ENCODE measurements at regions not wholly inside any gene's neighbourhood (a gene's known extent, or its start where the extent isn't known, plus 50 kb on each side); places are given as distances from the start of the nearest gene placed in this dataset.
"Not testable (repeated sequence)": the region's sequence is repeated elsewhere in the genome, so short reads cannot be mapped to it uniquely, and the experiment has no call there.

- Mint-ChIP-seq H3K27ac (no peak overlapping the region), H3K4me1 (peaks cover 0 to 9% (median 0%) of the 10 kb centered on the region in 3 donors), H3K36me3 (no peaks in the 10 kb centered on the region), H3K9me3 (peaks cover 0 to 3% (median 0%) of the 10 kb centered on the region in 5 donors), H3K4me3 (no peak overlapping the region), H3K27me3 (peaks cover 0 to 2% of the 10 kb centered on the region in 2 donors)
- Histone ChIP-seq H3K36me3 (ENCODE audit: insufficient read depth, low read length) (no peaks in the 10 kb centered on the region), H3K27ac (ENCODE audit: low read depth, low read length) (no peak overlapping the region), H3K4me1 (ENCODE audit: insufficient read depth, low read length) (no peaks in the 10 kb centered on the region), H3K27me3 (ENCODE audit: insufficient read depth, low read length, poor library complexity, severe bottlenecking) (no peaks in the 10 kb centered on the region), H3K4me3 (ENCODE audit: low read length) (no peak overlapping the region), H3K9me3 (ENCODE audit: low read length) (no peaks in the 10 kb centered on the region)
- DNase-seq = no peak
- ChIA-PET CTCF (no interaction called here), POLR2A (no interaction called here)
Observed at GRCh38 chr10:44572146-44572545, 187.2 kb upstream of the CXCL12 start.

- no peak for DNase-seq
- H3K27me3 Mint-ChIP-seq = peaks cover 0 to 2% of the 10 kb centered on the region in 2 donors
- peaks cover 0 to 12% (median 0%) of the 10 kb centered on the region in 3 donors for H3K4me1 Mint-ChIP-seq
- Histone ChIP-seq H3K4me3 (ENCODE audit: low read length) (no peak overlapping the region), H3K36me3 (ENCODE audit: insufficient read depth, low read length) (no peaks in the 10 kb centered on the region), H3K4me1 (ENCODE audit: insufficient read depth, low read length) (no peaks in the 10 kb centered on the region), H3K27me3 (ENCODE audit: insufficient read depth, low read length, poor library complexity, severe bottlenecking) (no peaks in the 10 kb centered on the region), H3K27ac (ENCODE audit: low read depth, low read length) (no peak overlapping the region), H3K9me3 (ENCODE audit: low read length) (no peaks in the 10 kb centered on the region)
- no peaks in the 10 kb centered on the region for H3K36me3 Mint-ChIP-seq
- H3K4me3 Mint-ChIP-seq = no peak overlapping the region
- POLR2A ChIA-PET = no interaction called here
- H3K9me3 Mint-ChIP-seq = peaks cover 0 to 3% (median 0%) of the 10 kb centered on the region in 5 donors
- CTCF ChIA-PET = no interaction called here
- peak overlapping the region in 1 of 8 donors; percentile 30 for H3K27ac Mint-ChIP-seq
Observed at GRCh38 chr10:44573821-44574220, 188.9 kb upstream of the CXCL12 start.

GRCh38 chr10:44574596-44575480 lies 189.9 kb upstream of the CXCL12 start:
- POLR2A ChIA-PET = no interaction called here
- Mint-ChIP-seq H3K36me3 (no peaks in the 10 kb centered on the region), H3K4me1 (peaks cover 0 to 12% (median 0%) of the 10 kb centered on the region in 3 donors), H3K27ac (peak overlapping the region in 1 of 8 donors; percentile 10), H3K4me3 (no peak overlapping the region), H3K9me3 (peaks cover 0 to 3% (median 2%) of the 10 kb centered on the region in 5 donors), H3K27me3 (peaks cover 0 to 2% of the 10 kb centered on the region in 2 donors)
- Histone ChIP-seq H3K36me3 (ENCODE audit: insufficient read depth, low read length) (no peaks in the 10 kb centered on the region), H3K27me3 (ENCODE audit: insufficient read depth, low read length, poor library complexity, severe bottlenecking) (no peaks in the 10 kb centered on the region), H3K9me3 (ENCODE audit: low read length) (no peaks in the 10 kb centered on the region), H3K27ac (ENCODE audit: low read depth, low read length) (no peak overlapping the region), H3K4me1 (ENCODE audit: insufficient read depth, low read length) (no peaks in the 10 kb centered on the region), H3K4me3 (ENCODE audit: low read length) (no peak overlapping the region)
- DNase-seq = no peak
- CTCF ChIA-PET = no interaction called here

- no peak overlapping the region for H3K4me3 ChIP-seq (ENCODE audit: low read length)
- no peaks in the 10 kb centered on the region for H3K9me3 ChIP-seq (ENCODE audit: low read length)
- H3K27me3 Mint-ChIP-seq = peaks cover 0 to 2% of the 10 kb centered on the region in 2 donors
- H3K9me3 Mint-ChIP-seq = peaks cover 0 to 3% (median 0%) of the 10 kb centered on the region in 5 donors
- no peak overlapping the region for H3K4me3 Mint-ChIP-seq
- H3K27ac ChIP-seq (ENCODE audit: low read depth, low read length) = no peak overlapping the region
- no peak for DNase-seq
- no peaks in the 10 kb centered on the region for H3K36me3 ChIP-seq (ENCODE audit: insufficient read depth, low read length)
- H3K27me3 ChIP-seq (ENCODE audit: insufficient read depth, low read length, poor library complexity, severe bottlenecking) = no peaks in the 10 kb centered on the region
- POLR2A ChIA-PET = no interaction called here
- peak overlapping the region in 3 of 8 donors; percentile 77 to 93 (median 92) for H3K27ac Mint-ChIP-seq
- no peaks in the 10 kb centered on the region for H3K4me1 ChIP-seq (ENCODE audit: insufficient read depth, low read length)
- CTCF ChIA-PET = no interaction called here
- H3K36me3 Mint-ChIP-seq = no peaks in the 10 kb centered on the region
- H3K4me1 Mint-ChIP-seq = peaks cover 0 to 12% (median 0%) of the 10 kb centered on the region in 3 donors
Observed at GRCh38 chr10:44575601-44576380, 190.9 kb upstream of the CXCL12 start.

GRCh38 chr10:44576702-44577191 lies 191.8 kb upstream of the CXCL12 start:
- Histone ChIP-seq H3K27ac (ENCODE audit: low read depth, low read length) (no peak overlapping the region), H3K4me1 (ENCODE audit: insufficient read depth, low read length) (no peaks in the 10 kb centered on the region), H3K36me3 (ENCODE audit: insufficient read depth, low read length) (no peaks in the 10 kb centered on the region), H3K9me3 (ENCODE audit: low read length) (no peaks in the 10 kb centered on the region), H3K4me3 (ENCODE audit: low read length) (no peak overlapping the region), H3K27me3 (ENCODE audit: insufficient read depth, low read length, poor library complexity, severe bottlenecking) (no peaks in the 10 kb centered on the region)
- no peaks in the 10 kb centered on the region for H3K36me3 Mint-ChIP-seq
- peak overlapping the region in 2 of 7 donors; percentile 17 to 47 for H3K4me3 Mint-ChIP-seq
- no peak for DNase-seq
- H3K27me3 Mint-ChIP-seq = peaks cover 0 to 2% of the 10 kb centered on the region in 2 donors
- peak overlapping the region in 4 of 8 donors; percentile 77 to 93 (median 86) for H3K27ac Mint-ChIP-seq
- peaks cover 0 to 12% (median 0%) of the 10 kb centered on the region in 3 donors for H3K4me1 Mint-ChIP-seq
- peaks cover 0 to 3% (median 0%) of the 10 kb centered on the region in 5 donors for H3K9me3 Mint-ChIP-seq
- CTCF ChIA-PET = no interaction called here
- POLR2A ChIA-PET = no interaction called here

- Mint-ChIP-seq H3K36me3 (no peaks in the 10 kb centered on the region), H3K4me1 (peaks cover 0 to 12% (median 0%) of the 10 kb centered on the region in 3 donors), H3K27ac (peak overlapping the region in 4 of 8 donors; percentile 77 to 93 (median 86)), H3K4me3 (no peak overlapping the region), H3K9me3 (peaks cover 0 to 3% (median 0%) of the 10 kb centered on the region in 5 donors), H3K27me3 (peaks cover 0 to 2% of the 10 kb centered on the region in 2 donors)
- Histone ChIP-seq H3K9me3 (ENCODE audit: low read length) (no peaks in the 10 kb centered on the region), H3K27ac (ENCODE audit: low read depth, low read length) (no peak overlapping the region), H3K4me3 (ENCODE audit: low read length) (no peak overlapping the region), H3K4me1 (ENCODE audit: insufficient read depth, low read length) (no peaks in the 10 kb centered on the region), H3K27me3 (ENCODE audit: insufficient read depth, low read length, poor library complexity, severe bottlenecking) (no peaks in the 10 kb centered on the region), H3K36me3 (ENCODE audit: insufficient read depth, low read length) (no peaks in the 10 kb centered on the region)
- no peak for DNase-seq
- ChIA-PET POLR2A (no interaction called here), CTCF (no interaction called here)
Observed at GRCh38 chr10:44577533-44577932, 192.6 kb upstream of the CXCL12 start.

GRCh38 chr10:44578271-44578670 lies 193.4 kb upstream of the CXCL12 start:
- DNase-seq = no peak
- Mint-ChIP-seq H3K9me3 (peaks cover 0 to 3% (median 0%) of the 10 kb centered on the region in 5 donors), H3K36me3 (no peaks in the 10 kb centered on the region), H3K27ac (peak overlapping the region in 1 of 8 donors; percentile 92), H3K4me3 (no peak overlapping the region), H3K27me3 (peaks cover 0 to 2% of the 10 kb centered on the region in 2 donors), H3K4me1 (peaks cover 0 to 12% (median 0%) of the 10 kb centered on the region in 3 donors)
- H3K9me3 ChIP-seq (ENCODE audit: low read length) = no peaks in the 10 kb centered on the region
- H3K27me3 ChIP-seq (ENCODE audit: insufficient read depth, low read length, poor library complexity, severe bottlenecking) = no peaks in the 10 kb centered on the region
- POLR2A ChIA-PET = no interaction called here
- H3K4me3 ChIP-seq (ENCODE audit: low read length) = no peak overlapping the region
- no peaks in the 10 kb centered on the region for H3K36me3 ChIP-seq (ENCODE audit: insufficient read depth, low read length)
- CTCF ChIA-PET = no interaction called here
- H3K27ac ChIP-seq (ENCODE audit: low read depth, low read length) = no peak overlapping the region
- no peaks in the 10 kb centered on the region for H3K4me1 ChIP-seq (ENCODE audit: insufficient read depth, low read length)

GRCh38 chr10:44578963-44579362 lies 194.1 kb upstream of the CXCL12 start:
- H3K9me3 ChIP-seq (ENCODE audit: low read length); H3K27me3 Mint-ChIP-seq; H3K27ac ChIP-seq (ENCODE audit: low read depth, low read length); H3K36me3 Mint-ChIP-seq; H3K4me3 Mint-ChIP-seq; H3K27me3 ChIP-seq (ENCODE audit: insufficient read depth, low read length, poor library complexity, severe bottlenecking); CTCF ChIA-PET; H3K4me1 ChIP-seq (ENCODE audit: insufficient read depth, low read length); H3K36me3 ChIP-seq (ENCODE audit: insufficient read depth, low read length); H3K9me3 Mint-ChIP-seq; POLR2A ChIA-PET; H3K4me3 ChIP-seq (ENCODE audit: low read length); DNase-seq; H3K27ac Mint-ChIP-seq: not testable (repeated sequence)
- peaks cover 0 to 12% (median 0%) of the 10 kb centered on the region in 3 donors for H3K4me1 Mint-ChIP-seq

All from CD8-positive, alpha-beta memory T cell (primary cell).